Peyer's patch (tissue), 4 donors: ENCODE measurements at regions not wholly inside any gene's neighbourhood (a gene's known extent, or its start where the extent isn't known, plus 50 kb on each side); places are given as distances from the start of the nearest gene placed in this dataset.

ENCODE experiments used
- CTCF ChIP-seq, 6 experiments: fragments of 450-650 bp in 4 of 6; fragments of 200-600 bp in 2 of 6; sonication (generic) in 1 of 6; IDR thresholded peaks; one replicate each; pipeline ENCODE4 v1.5.1; 2017 to 2019; ENCODE audit warnings: antibody characterized with exemption in 6 of 6, mild to moderate bottlenecking in 3 of 6, moderate library complexity in 1 of 6
- POLR2A ChIP-seq, 2 donors: fragments of 450-650 bp; IDR thresholded peaks; one replicate each; pipeline ENCODE4 v1.5.1; 2017; ENCODE audit warnings: antibody characterized with exemption in 2 of 2, mild to moderate bottlenecking in 2 of 2, moderate library complexity in 2 of 2

- TF ChIP-seq POLR2A (IDR thresholded peaks at IDR 0.05) (no peak), CTCF (IDR thresholded peaks at IDR 0.05) (no peak)
These were observed 480.9 kb upstream of the NOX3 start for GRCh38 chr6:155936551-155936950.
